GM23338 (cell line): ENCODE measurements at regions not wholly inside any gene's neighbourhood (a gene's known extent, or its start where the extent isn't known, plus 50 kb on each side); places are given as distances from the start of the nearest gene placed in this dataset.

Experiments used
- CTCF ChIP-seq, 2 experiments: fragments of 200-600 bp in 1 of 2; sonication (generic) in 1 of 2; conservative IDR thresholded peaks; 2 replicates each; pipeline versions ENCODE4 v1.5.1 to v1.6.1; 2016 to 2017; ENCODE audit warnings: antibody characterized with exemption in 2 of 2, low read depth in 2 of 2, mild to moderate bottlenecking in 2 of 2, moderate library complexity in 1 of 2
- ETS1 ChIP-seq: IDR thresholded peaks from 2 replicates; pipeline ENCODE4 v1.6.1; 2016; ENCODE audit warnings: antibody characterized with exemption
- EZH2 ChIP-seq: fragments of 200-600 bp; sonication (generic); IDR thresholded peaks from one replicate; pipeline ENCODE4 v1.8.0; 2017; ENCODE audit warnings: antibody characterized with exemption, mild to moderate bottlenecking, low read depth; ENCODE audit not compliant: unreplicated experiment
- EZH2phosphoT487 ChIP-seq: fragments of 200-600 bp; sonication (generic); IDR thresholded peaks from one replicate; pipeline ENCODE4 v1.8.1; 2018; ENCODE audit warnings: antibody characterized with exemption; ENCODE audit not compliant: unreplicated experiment
- POLR2AphosphoS5 ChIP-seq: IDR thresholded peaks from 2 replicates; pipeline ENCODE4 v1.6.1; 2016; ENCODE audit warnings: antibody characterized with exemption, low read depth
- REST ChIP-seq: IDR thresholded peaks from one replicate; pipeline ENCODE4 v1.6.1; 2018; ENCODE audit warnings: antibody characterized with exemption; ENCODE audit not compliant: unreplicated experiment

- no peak for TF ChIP-seq CTCF (conservative IDR thresholded peaks at IDR 0.05; ENCODE audit: low read depth in 2 of 2)
- TF ChIP-seq EZH2 = no peak
- no peak for TF ChIP-seq ETS1
- TF ChIP-seq REST = no peak
- TF ChIP-seq POLR2AphosphoS5 = no peak
- no peak for TF ChIP-seq EZH2phosphoT487
These were observed 168.0 kb upstream of the FOXF1 start for GRCh38 chr16:86342161-86342834.
